Islet precursor cell (in vitro differentiated cells): ENCODE measurements at regions not wholly inside any gene's neighbourhood (a gene's known extent, or its start where the extent isn't known, plus 50 kb on each side); places are given as distances from the start of the nearest gene placed in this dataset.
"Not testable (repeated sequence)": the region's sequence is repeated elsewhere in the genome, so short reads cannot be mapped to it uniquely, and the experiment has no call there.

ENCODE experiments used
- DNase-seq: peaks from one replicate; pipeline ENCODE4 v3.0.0-alpha.2; 2018

DNA sequence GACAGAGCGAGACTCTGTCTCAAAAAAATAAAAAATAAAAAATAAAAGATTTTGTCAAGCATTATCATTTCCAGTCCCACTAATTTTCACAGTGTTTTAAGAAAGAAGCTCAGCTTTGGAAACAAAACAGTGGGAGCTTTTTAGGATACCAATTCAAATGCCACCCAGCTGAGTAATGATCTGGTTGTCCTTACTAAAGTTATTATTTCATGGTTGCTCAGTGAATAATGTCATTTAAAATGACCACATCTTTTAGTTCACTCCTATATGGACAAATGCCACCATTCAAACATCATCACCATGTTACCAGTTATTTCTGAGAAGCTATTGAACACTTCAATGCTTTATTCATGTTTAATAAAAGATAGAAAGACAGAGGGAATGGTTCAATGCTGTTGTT, 365.0 kb downstream of the CCER1 start:
- DNase-seq, result no peak

DNA sequence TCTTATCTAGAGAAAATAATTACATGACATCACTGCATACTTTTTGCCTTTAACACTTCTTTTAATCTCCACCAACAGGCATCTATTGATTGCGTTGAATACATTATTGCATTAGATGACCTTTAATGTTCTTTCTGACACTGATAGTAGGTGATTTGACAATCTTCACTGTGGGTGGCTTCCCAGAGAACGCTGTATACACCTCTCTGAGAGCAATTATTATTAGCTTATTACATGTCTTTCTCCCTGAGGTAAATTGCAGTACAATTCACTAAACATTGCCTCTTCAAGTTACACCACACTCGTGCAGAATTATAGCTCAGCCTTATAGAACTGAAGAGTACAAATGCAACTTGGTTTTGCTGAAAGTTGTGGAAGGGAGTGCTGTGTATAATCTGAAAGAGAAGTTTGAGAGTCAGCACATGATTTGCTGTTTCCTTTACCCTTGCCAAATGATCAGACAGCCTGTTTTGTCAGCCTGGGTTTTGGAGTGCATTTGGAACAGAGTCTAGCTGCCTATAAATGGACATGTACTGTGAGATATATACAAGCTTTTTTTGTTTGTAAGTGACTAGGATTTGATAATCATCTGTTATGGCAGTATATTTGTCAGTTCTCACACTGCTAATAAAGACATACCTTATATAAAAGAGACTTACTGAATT, 369.2 kb downstream of the CCER1 start:
- DNase-seq, result no peak

DNA sequence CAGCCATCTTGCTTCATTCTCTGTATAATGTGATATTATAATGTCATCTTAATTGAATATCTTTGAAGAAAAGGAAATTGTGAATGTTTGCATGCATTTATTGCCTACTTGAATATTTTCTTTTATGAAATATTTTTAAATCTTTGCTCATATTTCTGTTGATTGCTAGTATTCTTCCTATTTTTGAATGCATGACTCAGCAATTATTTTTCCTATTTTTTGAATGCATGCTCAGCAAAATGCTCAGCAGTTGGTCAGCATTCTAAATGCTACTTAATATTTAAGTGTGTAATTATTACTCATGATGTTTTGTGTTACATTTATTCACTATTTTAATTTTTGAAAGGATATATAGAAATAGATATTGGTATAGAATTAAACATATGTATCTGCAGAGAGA, 378.3 kb downstream of the CCER1 start:
- no peak for DNase-seq

DNA sequence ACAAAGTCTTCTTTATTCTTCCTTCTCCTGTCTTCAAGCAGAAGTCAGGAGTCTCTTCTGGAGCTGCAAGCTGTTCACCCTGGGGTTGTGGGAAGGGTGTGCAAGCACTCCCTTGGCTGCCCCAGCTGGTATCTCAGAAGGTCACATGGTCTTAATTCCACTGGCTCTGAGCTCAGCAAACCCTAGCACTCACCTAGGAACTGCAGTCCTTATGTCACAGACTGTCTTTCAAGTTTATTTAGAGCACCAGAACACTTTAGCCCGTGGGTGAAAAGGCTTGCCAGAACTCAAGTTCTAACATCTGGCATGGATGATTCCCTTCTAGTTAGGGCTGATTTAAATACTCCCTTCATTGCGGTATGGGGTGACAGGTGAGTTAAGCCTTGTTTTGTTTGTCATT, 379.0 kb downstream of the CCER1 start:
- no peak for DNase-seq

DNA sequence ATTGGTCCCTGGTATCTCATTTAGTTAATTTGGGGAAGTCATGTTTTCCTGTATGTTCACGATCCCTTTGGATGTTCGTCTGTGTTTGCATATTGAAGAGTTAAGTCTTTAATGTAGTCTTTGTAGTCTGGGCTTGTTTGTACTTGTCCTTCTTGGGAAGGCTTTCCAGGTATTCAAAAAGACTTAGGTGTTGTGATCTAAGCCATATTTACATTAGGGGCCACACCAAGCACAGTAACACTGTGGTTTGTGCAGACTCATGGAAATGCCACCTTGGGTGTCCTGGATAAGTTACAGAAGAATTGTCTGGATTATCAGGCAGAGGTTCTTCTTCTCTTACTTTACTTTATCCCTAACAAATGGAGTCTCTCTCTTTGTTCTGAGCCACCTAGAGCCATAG, 380.3 kb downstream of the CCER1 start:
- no peak for DNase-seq

DNA sequence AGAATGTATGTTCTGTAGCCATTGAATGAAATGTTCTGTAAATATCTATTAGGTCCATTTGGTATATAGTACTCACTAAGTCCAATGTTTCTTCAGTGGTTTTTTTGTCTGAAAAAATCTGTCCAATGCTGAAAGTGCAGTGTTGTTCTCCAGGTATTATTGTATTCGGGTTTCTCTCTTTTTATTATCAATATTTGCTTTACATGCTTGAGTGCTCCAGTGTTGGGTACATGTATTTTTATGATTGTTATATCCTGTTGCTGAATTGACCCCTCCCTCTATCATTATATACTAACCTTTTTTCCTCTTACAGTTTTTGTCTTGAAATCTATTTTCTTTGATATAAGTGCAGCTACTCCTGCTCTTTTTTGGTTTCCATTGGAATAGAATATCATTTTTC, 382.2 kb downstream of the CCER1 start:
- DNase-seq, result no peak

DNA sequence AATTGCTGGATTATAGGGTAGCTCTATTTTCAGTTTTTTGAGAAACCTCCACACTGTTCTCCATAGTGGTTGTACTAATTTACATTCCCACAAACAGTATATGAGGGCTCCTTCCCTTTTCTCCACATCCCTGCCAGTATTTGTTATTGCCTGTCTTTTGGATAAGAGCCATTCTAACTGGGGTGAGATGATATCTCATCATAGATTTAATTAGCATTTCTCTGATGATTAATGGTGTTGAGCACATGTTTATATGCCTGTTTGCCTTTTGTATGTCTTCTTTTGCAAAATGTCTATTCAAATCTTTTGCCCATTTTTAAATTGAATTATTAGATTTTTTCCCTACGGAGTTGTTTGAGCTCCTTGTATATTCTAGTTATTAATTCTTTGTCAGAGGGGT, 385.3 kb downstream of the CCER1 start:
- DNase-seq, result no peak

DNA sequence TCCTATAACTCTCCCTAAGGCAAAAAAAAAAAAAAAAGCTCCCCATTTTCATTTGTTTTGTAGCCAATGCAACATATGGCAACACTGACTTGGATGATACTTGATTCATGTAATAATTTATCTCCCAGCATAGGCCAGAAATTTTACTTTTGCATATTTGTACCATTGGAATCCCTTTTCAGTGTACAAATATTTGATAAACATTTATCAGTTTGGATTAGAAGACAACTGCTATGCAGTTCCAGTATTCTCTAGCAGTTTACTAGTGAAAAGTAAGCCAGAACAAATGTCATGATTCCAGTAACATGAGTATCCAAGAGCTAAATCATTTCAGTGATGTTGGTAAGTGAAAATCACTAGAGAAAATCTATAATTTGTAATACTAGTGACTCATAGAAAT, 392.3 kb downstream of the CCER1 start:
- DNase-seq, result no peak

DNA sequence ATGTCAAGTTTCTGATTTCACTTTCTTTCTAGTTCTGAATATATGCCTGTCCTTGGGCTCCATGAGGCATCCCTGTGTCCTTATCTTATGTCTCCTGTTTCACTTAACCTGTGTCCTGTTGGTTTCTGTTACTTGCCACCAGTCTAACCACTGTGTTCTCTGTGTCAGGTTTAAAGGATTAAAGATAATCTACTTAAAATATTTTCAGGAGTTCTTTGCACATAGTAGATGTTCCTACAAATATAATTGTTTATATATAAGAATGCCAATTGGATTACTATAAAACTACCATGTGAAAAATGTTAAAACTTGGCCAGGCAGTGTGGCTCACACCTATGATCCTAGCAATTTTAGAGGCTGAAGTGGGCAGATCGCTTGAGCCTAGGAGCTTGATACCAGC, 406.4 kb downstream of the CCER1 start:
- no peak for DNase-seq

DNA sequence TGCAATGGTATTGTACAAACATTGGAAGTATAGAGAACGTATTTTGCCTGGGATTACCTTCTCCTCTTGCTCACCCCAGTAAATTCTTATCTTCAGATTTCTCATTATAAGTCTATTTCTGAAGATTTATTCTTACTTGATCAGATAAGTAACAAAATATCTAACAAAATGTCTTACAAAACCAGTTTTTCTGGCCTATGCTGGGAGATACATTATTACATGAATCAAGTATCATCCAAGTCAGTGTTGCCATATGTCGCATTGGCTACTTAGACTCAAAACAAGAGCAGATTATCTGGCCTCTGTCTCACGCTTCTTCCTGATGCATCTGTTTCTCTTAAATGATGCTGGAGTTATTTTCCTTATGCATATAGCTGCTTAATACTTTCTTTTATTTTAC, 408.5 kb downstream of the CCER1 start:
- no peak for DNase-seq

DNA sequence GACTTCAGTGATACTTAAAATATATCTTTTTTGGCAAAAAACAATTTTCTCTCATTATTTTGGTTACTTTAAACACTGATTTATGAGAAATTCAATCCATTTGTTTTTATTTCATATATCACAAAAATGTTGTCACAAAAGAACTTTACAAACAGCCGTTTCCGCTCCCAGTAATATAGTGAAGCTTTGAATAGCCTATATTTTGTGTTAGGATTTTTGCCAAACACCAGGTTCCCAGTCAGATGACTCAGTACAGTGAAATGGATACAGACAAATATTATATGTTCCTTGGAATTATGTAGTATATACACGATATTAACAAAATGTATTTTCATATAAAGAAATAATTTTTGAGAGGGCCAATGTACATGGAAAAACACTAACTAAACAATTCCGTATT, 411.1 kb downstream of the CCER1 start:
- DNase-seq, result no peak

DNA sequence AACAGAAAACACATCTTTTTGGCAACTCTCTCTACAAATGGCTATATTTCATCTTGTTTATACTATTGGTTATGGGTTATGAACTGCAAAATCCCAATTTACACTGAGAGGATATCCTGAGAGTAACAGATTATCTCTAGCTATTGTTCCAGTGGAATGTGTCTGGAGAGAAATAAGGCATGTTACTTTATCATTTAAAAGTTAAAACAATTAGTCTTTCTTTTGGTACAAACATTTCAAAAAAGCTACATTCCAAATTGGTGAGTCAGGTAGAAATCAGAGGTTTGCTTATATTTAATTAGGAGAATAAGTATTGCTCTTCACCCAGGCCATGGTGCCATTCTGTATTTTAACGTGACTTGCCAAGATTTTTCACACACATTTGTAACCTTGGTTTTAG, 411.6 kb downstream of the CCER1 start:
- no peak for DNase-seq

DNA sequence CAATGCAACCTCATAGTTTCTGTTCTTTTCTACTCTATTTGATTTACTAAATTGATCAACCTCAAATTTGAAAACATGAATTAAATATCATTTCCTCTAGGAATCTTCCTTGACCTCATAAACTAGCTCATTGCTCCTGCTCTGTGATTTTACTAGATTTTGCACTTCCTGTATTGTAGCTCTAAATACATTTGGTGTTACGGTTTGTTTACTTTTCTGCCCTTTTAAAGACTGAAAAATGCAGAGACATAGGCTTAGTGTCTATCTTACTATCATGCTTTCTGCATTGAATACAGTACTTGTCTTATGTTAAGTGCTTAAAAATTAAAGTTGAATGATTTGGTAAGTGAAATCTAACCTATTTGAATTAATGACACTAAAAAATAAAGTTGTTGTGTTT, 412.1 kb downstream of the CCER1 start:
- DNase-seq, result not testable (repeated sequence)

DNA sequence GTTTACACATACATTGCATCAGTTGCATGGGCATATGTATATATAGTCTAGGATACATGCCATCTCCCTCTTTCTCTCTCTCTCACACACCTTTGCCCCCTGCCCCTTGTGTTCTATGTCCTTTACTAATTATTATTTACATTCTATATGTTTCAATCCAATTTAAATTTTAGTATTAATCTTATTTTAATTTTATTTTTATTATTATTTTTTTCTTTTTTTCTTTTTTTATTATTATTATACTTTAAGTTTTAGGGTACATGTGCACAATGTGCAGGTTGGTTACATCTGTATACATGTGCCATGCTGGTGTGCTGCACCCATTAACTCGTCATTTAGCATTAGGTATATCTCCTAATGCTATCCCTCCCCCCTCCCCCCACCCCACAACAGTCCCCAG, 421.1 kb downstream of the CCER1 start:
- not testable (repeated sequence) for DNase-seq

DNA sequence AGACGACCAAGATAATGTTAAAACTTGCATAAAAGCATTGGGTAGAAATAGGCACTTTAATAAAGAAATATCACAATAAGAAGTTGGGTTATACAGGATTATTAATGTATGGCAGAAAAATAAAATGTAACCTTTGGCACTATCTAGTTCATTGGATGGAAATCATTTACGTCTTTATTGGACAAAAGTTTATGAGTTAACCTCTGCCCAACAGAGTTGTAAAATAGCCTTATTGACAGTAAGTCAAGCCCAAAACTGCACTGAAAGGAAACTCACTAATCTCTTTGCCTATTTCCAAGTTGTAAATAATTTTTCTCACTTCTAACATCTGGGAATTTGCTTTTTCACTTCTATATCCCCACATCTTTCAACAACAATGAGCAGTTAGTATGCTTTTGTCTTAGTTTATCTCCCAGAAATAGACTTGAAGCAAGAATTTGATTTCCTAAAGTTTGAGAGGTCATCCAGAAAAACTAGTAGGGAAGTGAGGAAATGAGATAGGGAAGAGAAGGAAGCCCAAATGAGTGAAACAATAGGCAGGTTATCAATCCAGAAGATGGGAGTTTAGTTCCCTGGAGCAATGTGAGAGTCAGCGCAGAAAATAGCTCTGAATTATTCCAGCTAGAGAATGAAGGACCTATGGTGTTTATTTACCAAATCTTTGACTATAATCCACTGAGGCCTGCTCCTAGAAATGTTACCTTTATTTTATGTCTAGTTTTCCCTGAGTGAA, 434.8 kb downstream of the CCER1 start:
- no peak for DNase-seq

DNA sequence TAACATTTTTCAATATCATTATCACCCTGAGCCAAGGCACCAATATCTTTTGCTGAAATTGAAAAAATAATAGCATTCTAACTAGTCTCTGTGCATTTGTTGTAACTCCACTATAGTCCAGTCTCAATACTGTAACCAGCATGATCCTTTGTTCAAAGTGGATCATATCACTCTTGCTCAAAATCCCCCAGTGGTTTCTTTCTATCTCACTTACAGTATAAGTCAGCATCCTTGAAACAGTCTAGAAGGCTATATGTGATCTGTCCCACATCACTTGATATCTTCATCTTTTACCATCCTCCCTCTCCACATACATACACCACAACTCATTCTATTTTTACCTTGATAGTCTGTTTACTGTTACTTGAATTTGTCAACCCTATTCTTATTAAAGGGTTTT, 435.7 kb downstream of the CCER1 start:
- no peak for DNase-seq

DNA sequence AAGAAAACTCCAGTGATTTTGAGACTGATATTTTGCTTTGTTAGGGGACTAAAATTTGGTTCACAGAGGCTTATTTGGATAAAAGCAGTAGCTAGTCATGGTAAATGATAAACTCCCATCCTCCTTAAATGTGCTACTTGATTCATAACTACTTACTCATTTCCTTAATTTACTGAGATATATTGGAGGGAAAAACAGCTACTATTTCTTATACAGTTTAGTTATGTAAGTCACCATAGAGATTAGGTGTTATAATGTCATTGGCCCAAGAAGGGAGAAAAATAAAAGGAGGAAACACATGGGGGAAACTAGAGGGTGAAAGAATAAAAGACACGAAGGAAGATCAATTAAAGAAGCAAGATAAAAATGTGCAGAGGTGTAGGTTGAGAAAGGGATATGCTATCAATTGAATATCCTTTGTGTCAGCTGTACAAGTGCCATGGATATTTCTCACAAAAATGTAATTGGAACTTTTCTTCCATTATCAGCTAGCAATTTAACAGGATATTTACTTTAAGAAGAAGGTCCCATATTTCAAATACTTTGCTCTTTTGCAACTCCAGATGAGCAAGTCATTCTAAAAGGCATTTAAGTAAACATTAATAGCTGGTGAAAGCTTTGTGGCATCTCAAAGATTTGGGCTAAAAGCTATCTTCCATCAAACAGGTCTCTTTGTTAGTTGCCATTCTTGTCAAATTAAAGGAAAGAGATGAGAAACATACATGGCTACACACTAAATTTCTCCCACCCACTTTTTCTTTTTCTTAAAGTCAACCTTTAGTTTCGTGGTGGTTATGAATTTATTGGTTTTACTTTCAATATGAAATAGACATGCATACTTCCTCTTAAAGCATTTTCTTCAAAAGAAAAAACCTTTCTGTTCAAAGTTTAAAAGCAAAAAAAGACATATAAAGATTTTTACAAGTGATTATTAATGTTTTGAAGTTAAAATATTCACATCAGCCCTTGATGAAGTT, 439.5 kb downstream of the CCER1 start:
- no peak for DNase-seq

DNA sequence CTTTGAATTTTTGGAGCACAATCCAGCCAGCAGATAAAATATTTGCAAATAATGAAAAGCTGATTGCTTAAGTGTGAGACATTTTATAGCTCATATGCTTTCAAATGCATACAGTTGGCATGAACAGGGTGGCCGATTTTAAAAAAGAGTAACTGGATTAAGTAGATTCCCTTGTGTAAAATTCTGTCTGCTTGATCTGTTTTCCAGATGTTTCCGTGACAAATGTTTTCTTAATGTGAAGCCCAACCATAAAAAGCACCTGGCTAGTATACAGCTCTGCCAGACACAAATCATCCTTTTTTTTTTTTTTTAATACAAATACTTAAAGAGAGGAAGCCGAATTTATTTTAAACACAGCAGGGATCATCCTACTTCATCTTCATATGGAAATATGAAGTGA, 440.7 kb downstream of the CCER1 start:
- no peak for DNase-seq

DNA sequence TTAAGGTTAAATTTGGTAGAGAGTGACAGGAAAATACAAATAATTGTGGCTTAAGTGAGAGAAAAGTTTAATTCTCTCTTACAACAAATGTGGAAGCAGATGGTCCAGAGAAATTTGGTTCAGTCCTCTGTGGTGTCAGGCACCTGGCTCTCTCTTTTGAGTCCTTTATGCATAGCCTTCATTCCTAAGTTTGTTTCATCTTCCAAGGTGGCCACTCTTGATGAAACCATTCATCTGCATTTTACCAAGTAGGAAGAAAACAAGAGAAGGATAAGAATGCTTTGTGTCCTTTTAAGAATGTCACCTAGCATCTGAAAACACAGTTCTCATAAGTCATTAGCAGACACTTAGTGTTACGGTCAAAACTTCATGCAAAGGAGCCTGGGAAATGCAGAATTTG, 442.5 kb downstream of the CCER1 start:
- DNase-seq, result no peak

DNA sequence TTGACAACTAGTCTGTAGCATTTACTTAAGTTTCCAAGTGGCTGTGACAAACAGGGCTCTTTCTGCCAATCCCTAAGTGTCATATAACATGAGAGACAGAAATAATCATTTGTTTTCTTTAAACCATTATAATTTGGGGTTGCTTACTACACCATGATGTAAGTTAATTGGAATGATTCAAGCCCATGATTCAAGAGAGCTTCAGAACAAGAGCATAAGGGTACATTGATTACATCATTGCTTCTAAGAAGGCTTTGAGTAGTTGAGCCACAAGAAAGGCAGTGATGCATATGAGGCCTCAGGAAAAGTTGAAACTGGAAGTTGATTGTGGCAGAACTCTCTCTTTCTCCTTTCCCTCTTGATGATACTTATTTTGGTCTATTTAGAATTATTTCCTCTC, 444.0 kb downstream of the CCER1 start:
- no peak for DNase-seq

DNA sequence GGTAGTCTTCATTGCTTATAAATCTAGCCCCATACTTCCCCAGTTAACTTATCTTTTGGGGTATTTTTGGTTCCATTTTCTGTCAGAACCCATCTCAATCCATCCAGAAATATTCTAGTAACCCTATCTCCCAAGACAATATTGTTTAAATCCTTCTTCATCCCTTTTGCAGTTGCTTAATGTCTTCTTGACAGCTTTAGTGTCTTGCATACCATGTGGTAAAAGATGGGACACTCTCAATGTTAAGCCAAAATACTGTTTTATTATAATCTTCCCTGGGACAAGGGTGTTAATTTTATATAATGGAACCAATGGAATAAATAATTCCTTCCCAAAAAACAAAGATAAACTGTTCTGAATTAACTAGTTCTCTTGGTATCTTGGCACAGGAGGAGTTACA, 450.2 kb downstream of the CCER1 start:
- DNase-seq, result no peak

DNA sequence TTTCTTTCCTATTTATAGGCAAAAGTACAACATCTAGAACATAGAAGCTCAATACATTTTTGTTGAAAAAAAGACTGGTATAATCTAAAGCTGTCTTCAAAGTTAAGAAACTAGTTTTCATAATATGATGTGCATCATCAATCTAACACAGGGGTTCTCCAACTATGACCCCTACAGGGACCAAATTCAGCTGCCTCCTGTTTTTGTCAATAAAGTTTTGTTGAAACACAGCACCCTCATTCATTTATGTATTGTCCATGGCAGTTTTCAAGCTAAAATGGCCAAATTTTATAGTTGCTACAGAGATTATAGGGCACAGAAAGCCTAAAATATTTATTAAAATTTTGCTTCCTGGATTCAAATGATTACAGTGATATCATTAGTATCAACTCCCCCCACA, 452.9 kb downstream of the CCER1 start:
- no peak for DNase-seq

DNA sequence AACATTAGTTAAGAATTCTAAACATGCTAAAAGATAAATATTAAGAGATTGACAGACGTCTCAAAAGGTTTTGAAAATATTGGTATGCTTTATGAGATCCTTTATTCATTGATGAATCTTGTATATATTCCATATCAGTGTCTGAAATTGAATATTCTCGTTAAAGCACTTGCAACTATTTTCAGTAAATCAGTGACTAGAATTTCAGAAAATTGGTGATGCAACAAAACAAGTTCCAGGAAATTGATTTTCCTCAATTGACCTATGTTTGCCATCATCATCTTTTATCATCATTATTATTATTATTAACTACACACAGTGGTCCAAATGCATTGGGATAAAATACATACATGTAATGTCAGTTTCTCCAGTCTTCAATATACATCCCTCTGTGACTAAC, 453.6 kb downstream of the CCER1 start:
- no peak for DNase-seq

DNA sequence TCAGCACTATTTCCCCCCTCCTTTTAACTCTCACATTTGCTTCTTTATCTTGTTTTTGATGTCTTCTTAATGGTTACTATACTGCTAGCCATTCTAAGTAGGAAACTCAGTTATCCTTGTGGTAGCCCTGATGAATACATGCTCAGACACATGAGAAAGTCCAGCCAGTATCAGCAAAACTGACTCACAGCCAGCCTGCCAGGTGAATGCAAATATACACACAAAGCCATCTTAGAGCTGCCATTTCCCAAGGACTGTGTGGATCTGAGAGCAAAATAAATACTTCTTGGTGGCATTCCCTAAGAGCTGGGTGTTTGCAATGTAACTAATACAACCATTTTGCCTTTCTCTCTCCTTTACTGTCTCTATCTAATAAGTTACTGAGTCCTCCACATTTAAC, 455.2 kb downstream of the CCER1 start:
- DNase-seq, result no peak
